A673 (cell line): ENCODE measurements at regions not wholly inside any gene's neighbourhood (a gene's known extent, or its start where the extent isn't known, plus 50 kb on each side); places are given as distances from the start of the nearest gene placed in this dataset.

ENCODE experiments used
- BruUV-seq: library from RNA; stranded (reverse); fragments of 400-500 nt; replicated peaks from 2 replicates; lab custom pipeline; 2021; lab: Mats Ljungman, UMichigan
- CTCF ChIA-PET: fragments of 300-600 bp; sonication (Branson Sonifier 250); formaldehyde crosslinking; loops from one replicate; lab custom pipeline; 2022; ENCODE audit warnings: antibody characterized with exemption; lab: Charles Lee
- POLR2A ChIA-PET: fragments of 300-600 bp; sonication (Branson Sonifier 250); formaldehyde crosslinking; loops from one replicate; lab custom pipeline; 2022; ENCODE audit warnings: antibody characterized with exemption; ENCODE audit not compliant: low non-redundant PET; lab: Charles Lee
- DNase-seq: peaks from one replicate; pipeline ENCODE4 v3.0.0-alpha.2; 2015; ENCODE audit warnings: low spot score
- H3K27ac ChIP-seq: fragments of 200-600 bp; sonication (generic); 2 replicates; pipeline ENCODE4 v1.5.1; 2016; ENCODE audit warnings: mixed run types, low read depth, mild to moderate bottlenecking, mixed read lengths, antibody characterized with exemption, low read length; ENCODE audit not compliant: poor library complexity, severe bottlenecking
- H3K27me3 ChIP-seq: fragments of 200-600 bp; sonication (generic); replicated peaks from 2 replicates; pipeline ENCODE4 v1.6.1; 2017; ENCODE audit warnings: mixed run types, low read depth, mild to moderate bottlenecking, mixed read lengths, antibody characterized with exemption, low read length; ENCODE audit not compliant: insufficient read depth, poor library complexity
- H3K36me3 ChIP-seq: fragments of 200-600 bp; sonication (generic); 2 replicates; pipeline ENCODE4 v1.6.1; 2016; ENCODE audit warnings: mixed run types, mild to moderate bottlenecking, mixed read lengths, antibody characterized with exemption, low read length; ENCODE audit not compliant: insufficient read depth, poor library complexity, severe bottlenecking
- H3K4me1 ChIP-seq: fragments of 200-600 bp; sonication (generic); 2 replicates; pipeline ENCODE4 v1.6.1; 2017; ENCODE audit warnings: mixed run types, mild to moderate bottlenecking, mixed read lengths, antibody characterized with exemption, low read length; ENCODE audit not compliant: insufficient read depth, poor library complexity, severe bottlenecking
- H3K4me3 ChIP-seq: fragments of 200-600 bp; sonication (generic); 2 replicates; pipeline ENCODE4 v1.5.1; 2016; ENCODE audit warnings: low read depth, mixed run types, mild to moderate bottlenecking, mixed read lengths, low read length; ENCODE audit not compliant: poor library complexity, severe bottlenecking
- H3K9me3 ChIP-seq: fragments of 200-600 bp; sonication (generic); 2 replicates; pipeline ENCODE4 v1.6.1; 2016; ENCODE audit warnings: mixed run types, low read depth, mild to moderate bottlenecking, mixed read lengths, antibody characterized with exemption, low read length; ENCODE audit not compliant: poor library complexity, severe bottlenecking
- EZH2 ChIP-seq: fragments of 200-600 bp; sonication (generic); IDR thresholded peaks from 2 replicates; pipeline ENCODE4 v1.6.1; 2017; ENCODE audit warnings: borderline replicate concordance, low read depth, mild to moderate bottlenecking, mixed read lengths, antibody characterized with exemption, low read length; ENCODE audit not compliant: poor library complexity, severe bottlenecking
- intact Hi-C: fragments of 100-400 bp; cut with micrococcal nuclease; formaldehyde crosslinking; loops from one replicate; pipeline ENCODE4 v1.10.0; 2022; ENCODE audit not compliant: unreplicated experiment
- TF ChIP-seq, protein P1 (sequence below): fragments of 300-800, 200-600 bp; sonication (generic); conservative IDR thresholded peaks from 2 replicates; pipeline ENCODE4 v1.5.1; 2017; ENCODE audit warnings: low read depth, mild to moderate bottlenecking, antibody characterized with exemption, low read length, moderate library complexity, mixed read lengths

GRCh38 chr5:61618577-61618976, 286.5 kb downstream of the ZSWIM6 start:
- Histone ChIP-seq H3K36me3 (no peaks in the 10 kb centered on the region), H3K4me3 (no peak overlapping the region), H3K9me3 (no peaks in the 10 kb centered on the region), H3K27me3 (no peaks in the 10 kb centered on the region), H3K27ac (no peak overlapping the region), H3K4me1 (no peaks in the 10 kb centered on the region)
- no peak for TF ChIP-seq EZH2
- TF ChIP-seq, protein P1, sequence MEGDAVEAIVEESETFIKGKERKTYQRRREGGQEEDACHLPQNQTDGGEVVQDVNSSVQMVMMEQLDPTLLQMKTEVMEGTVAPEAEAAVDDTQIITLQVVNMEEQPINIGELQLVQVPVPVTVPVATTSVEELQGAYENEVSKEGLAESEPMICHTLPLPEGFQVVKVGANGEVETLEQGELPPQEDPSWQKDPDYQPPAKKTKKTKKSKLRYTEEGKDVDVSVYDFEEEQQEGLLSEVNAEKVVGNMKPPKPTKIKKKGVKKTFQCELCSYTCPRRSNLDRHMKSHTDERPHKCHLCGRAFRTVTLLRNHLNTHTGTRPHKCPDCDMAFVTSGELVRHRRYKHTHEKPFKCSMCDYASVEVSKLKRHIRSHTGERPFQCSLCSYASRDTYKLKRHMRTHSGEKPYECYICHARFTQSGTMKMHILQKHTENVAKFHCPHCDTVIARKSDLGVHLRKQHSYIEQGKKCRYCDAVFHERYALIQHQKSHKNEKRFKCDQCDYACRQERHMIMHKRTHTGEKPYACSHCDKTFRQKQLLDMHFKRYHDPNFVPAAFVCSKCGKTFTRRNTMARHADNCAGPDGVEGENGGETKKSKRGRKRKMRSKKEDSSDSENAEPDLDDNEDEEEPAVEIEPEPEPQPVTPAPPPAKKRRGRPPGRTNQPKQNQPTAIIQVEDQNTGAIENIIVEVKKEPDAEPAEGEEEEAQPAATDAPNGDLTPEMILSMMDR, result no peak
- no peak for DNase-seq
- BruUV-seq, result no TSS peak
- POLR2A ChIA-PET, result no interaction called here
- intact Hi-C loops, result no loop called here
- CTCF ChIA-PET, result no interaction called here

DNA sequence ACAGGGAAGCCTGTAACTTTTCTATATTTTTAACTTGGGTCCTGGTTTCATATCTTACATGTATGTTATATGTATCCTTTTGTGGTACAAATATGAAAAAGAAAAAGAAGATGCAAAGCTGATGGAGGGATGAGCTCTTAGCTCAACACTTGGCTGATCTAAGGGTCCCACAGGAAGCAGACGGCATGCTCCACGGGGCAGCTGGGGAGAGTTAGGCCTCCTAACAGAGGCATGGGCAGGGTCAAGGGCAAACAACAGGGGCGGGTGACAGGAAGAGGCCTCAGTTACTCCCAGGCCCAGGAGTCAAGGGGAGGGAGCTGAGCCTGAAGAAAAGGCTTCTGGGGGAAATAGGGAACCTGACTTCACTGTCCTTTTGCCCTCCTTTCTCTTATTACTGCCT, 287.2 kb downstream of the ZSWIM6 start:
- ChIA-PET POLR2A (interaction anchor here (0.5 kb wide), 1 partner anchor 8 kb away, joined by 5 read pairs; no protein-coding TSS in a partner anchor), CTCF (no interaction called here)
- intact Hi-C loops, result no loop called here
- Histone ChIP-seq H3K27me3 (no peaks in the 10 kb centered on the region), H3K27ac (no peak overlapping the region), H3K4me1 (no peaks in the 10 kb centered on the region), H3K36me3 (no peaks in the 10 kb centered on the region), H3K9me3 (no peaks in the 10 kb centered on the region), H3K4me3 (no peak overlapping the region)
- BruUV-seq, result no TSS peak
- DNase-seq, result no peak
- TF ChIP-seq, protein P1, result no peak
- no peak for TF ChIP-seq EZH2

DNA sequence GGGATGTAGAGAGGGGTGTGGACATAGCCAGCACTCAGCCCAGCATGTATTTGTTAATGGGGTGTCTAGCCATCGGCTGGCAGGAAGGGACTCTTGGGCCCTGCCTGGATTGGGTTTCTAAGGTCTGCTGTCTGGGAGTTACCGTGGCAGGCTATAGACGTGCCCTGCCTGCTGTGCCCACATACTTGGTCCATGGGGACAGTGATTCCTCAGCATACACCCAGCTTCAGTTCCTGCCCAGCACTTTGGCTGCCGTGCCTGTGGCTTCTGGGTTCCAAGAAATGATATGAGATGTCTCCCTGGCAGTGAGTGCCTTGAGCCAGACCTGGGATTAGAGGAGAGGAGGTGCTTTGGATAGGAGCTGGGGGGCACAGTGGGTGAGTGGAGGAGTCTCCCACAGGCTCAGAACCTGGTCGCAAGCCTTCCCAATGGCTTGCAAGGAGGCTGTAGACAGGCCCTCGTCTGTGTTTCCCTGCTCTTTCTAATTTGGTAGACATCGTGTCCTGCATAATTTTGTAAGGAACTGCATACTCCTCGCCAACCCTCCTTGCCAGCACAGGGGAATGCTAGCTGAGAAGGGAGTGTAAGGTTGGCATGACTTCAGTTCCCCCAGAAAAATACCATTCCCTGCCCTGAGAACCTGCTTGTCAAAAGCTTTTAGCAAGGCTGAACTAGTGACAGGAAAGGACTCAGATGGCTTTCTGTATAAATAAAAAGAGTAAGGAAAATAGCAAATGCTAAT, 287.9 kb downstream of the ZSWIM6 start:
- Histone ChIP-seq H3K9me3 (no peaks in the 10 kb centered on the region), H3K4me1 (no peaks in the 10 kb centered on the region), H3K36me3 (no peaks in the 10 kb centered on the region), H3K27me3 (no peaks in the 10 kb centered on the region), H3K4me3 (no peak overlapping the region), H3K27ac (no peak overlapping the region)
- TF ChIP-seq, protein P1, result no peak
- no peak for TF ChIP-seq EZH2
- intact Hi-C loops, result no loop called here
- DNase-seq, result no peak
- POLR2A ChIA-PET, result interaction anchor here (0.5 kb wide), 1 partner anchor 9 kb away, joined by 5 read pairs; no protein-coding TSS in a partner anchor
- no TSS peak for BruUV-seq
- CTCF ChIA-PET, result no interaction called here
